ENCODE measurements at regions not wholly inside any gene's neighbourhood (a gene's known extent, or its start where the extent isn't known, plus 50 kb on each side); places are given as distances from the start of the nearest gene placed in this dataset.

- TF ChIP-seq POLR2A (IDR thresholded peaks at IDR 0.05) (no peak), CTCF (IDR thresholded peaks at IDR 0.05) (no peak)
Observed at GRCh38 chr6:111971866-111972532, 81.9 kb upstream of the CCN6 start.

Data from testis (tissue), 2 donors.